H1 (cell line): ENCODE measurements at regions not wholly inside any gene's neighbourhood (a gene's known extent, or its start where the extent isn't known, plus 50 kb on each side); places are given as distances from the start of the nearest gene placed in this dataset.

Experiments
- CHD7 ChIP-seq: fragments of 300-600 bp; sonication (generic); IDR thresholded peaks from 2 replicates; pipeline ENCODE4 v1.7.1; 2012; ENCODE audit warnings: low read length, moderate library complexity, mild to moderate bottlenecking, inconsistent platforms; ENCODE audit not compliant: insufficient replicate concordance

- no peak for TF ChIP-seq CHD7
Observed at GRCh38 chr6:140077827-140078560, 703.5 kb upstream of the CITED2 start (continued).
